ENCODE measurements at regions not wholly inside any gene's neighbourhood (a gene's known extent, or its start where the extent isn't known, plus 50 kb on each side); places are given as distances from the start of the nearest gene placed in this dataset.
A peak's percentile ranks its signal among the peaks of the same experiment; 100 is the strongest.

GRCh38 chr5:133665571-133665970 is 53.2 kb upstream of the FSTL4 start:
- H3K4me1 ChIP-seq (ENCODE audit: control insufficient read depth, insufficient read depth, low read length) = no peaks in the 10 kb centered on the region
- ChIA-PET CTCF (no interaction called here), POLR2A (no interaction called here)
- TF ChIP-seq TCF7L2 (IDR thresholded peaks at IDR 0.05; ENCODE audit: low read depth, low read length) (no peak), SIN3A (IDR thresholded peaks at IDR 0.05; ENCODE audit: borderline replicate concordance, insufficient read depth, low read depth, low read length) (no peak), CTCF (IDR thresholded peaks at IDR 0.05) (no peak), REST (IDR thresholded peaks at IDR 0.05; ENCODE audit: insufficient read depth in 1 of 2, low read depth in 2 of 2, low read length in 1 of 2) (no peak), POLR2AphosphoS5 (IDR thresholded peaks at IDR 0.05; ENCODE audit: low read depth, low read length) (no peak)
- ATAC-seq = no peak
- no peaks in the 10 kb centered on the region for H3K9me3 ChIP-seq (ENCODE audit: control insufficient read depth, insufficient read depth, low read depth, low read length)
- peaks cover 6% of the 10 kb centered on the region for H3K27me3 ChIP-seq (ENCODE audit: control insufficient read depth, insufficient read depth, low read length)
- no peaks in the 10 kb centered on the region for H3K36me3 ChIP-seq (ENCODE audit: control insufficient read depth, insufficient read depth, low read length)
- BruUV-seq (replicated peaks) = no TSS peak
- in situ Hi-C loops (cut with HindIII; ENCODE audit: low pct_unique_long_range_greater_than_20kb, low sequenced_read_pairs) = no loop called here
- no peak overlapping the region for H3K27ac ChIP-seq (ENCODE audit: low read length)
- intact Hi-C loops (cut with micrococcal nuclease; ENCODE audit: unreplicated experiment) = no loop called here
- DNase-seq (ENCODE audit: low read depth, low spot score) = no peak
- H3K4me3 ChIP-seq (ENCODE audit: low read depth in 2 of 2, low read length in 2 of 2) = no peak overlapping the region

- ChIA-PET POLR2A (no interaction called here), CTCF (interaction anchor here (0.6 kb wide), 1 partner anchor 89 kb away, joined by 8 read pairs; no protein-coding TSS in a partner anchor)
- Histone ChIP-seq H3K4me3 (ENCODE audit: low read depth in 2 of 2, low read length in 2 of 2) (no peak overlapping the region), H3K9me3 (ENCODE audit: control insufficient read depth, insufficient read depth, low read depth, low read length) (no peaks in the 10 kb centered on the region), H3K36me3 (ENCODE audit: control insufficient read depth, insufficient read depth, low read length) (no peaks in the 10 kb centered on the region), H3K27ac (ENCODE audit: low read length) (no peak overlapping the region), H3K27me3 (ENCODE audit: control insufficient read depth, insufficient read depth, low read length) (peaks cover 6% of the 10 kb centered on the region), H3K4me1 (ENCODE audit: control insufficient read depth, insufficient read depth, low read length) (no peaks in the 10 kb centered on the region)
- TF ChIP-seq REST (IDR thresholded peaks at IDR 0.05; ENCODE audit: insufficient read depth in 1 of 2, low read depth in 2 of 2, low read length in 1 of 2) (no peak), POLR2AphosphoS5 (IDR thresholded peaks at IDR 0.05; ENCODE audit: low read depth, low read length) (no peak), CTCF (IDR thresholded peaks at IDR 0.05) (no peak), TCF7L2 (IDR thresholded peaks at IDR 0.05; ENCODE audit: low read depth, low read length) (no peak), SIN3A (IDR thresholded peaks at IDR 0.05; ENCODE audit: borderline replicate concordance, insufficient read depth, low read depth, low read length) (no peak)
- BruUV-seq (replicated peaks) = no TSS peak
- in situ Hi-C loops (cut with HindIII; ENCODE audit: low pct_unique_long_range_greater_than_20kb, low sequenced_read_pairs) (no loop called here), intact Hi-C loops (cut with micrococcal nuclease; ENCODE audit: unreplicated experiment) (no loop called here)
- peak; percentile 53 for DNase-seq (ENCODE audit: low read depth, low spot score)
- peak; percentile 51; the same call in 1 of the 2 replicates for ATAC-seq
Observed at GRCh38 chr5:133664422-133664821, 52.1 kb upstream of the FSTL4 start.

Measured in Panc1 (cell line).